Mesothelial cell of epicardium (in vitro differentiated cells): ENCODE measurements at regions not wholly inside any gene's neighbourhood (a gene's known extent, or its start where the extent isn't known, plus 50 kb on each side); places are given as distances from the start of the nearest gene placed in this dataset.

Experiments used
- DNase-seq, 2 experiments: peaks; one replicate each; pipeline ENCODE4 v3.0.0; 2021; ENCODE audit warnings: low spot score in 2 of 2; ENCODE audit not compliant: unreplicated experiment in 2 of 2
- H3K27ac Mint-ChIP-seq: 2 replicates; pipeline ENCODE4 v1.8.0; 2021; ENCODE audit warnings: mixed read lengths
- H3K27me3 Mint-ChIP-seq: 2 replicates; pipeline ENCODE4 v1.8.0; 2021; ENCODE audit warnings: low read depth, mixed read lengths
- H3K36me3 Mint-ChIP-seq: 2 replicates; pipeline ENCODE4 v1.8.0; 2021; ENCODE audit warnings: mixed read lengths
- H3K4me1 Mint-ChIP-seq: 2 replicates; pipeline ENCODE4 v1.8.0; 2021; ENCODE audit warnings: mixed read lengths
- H3K4me3 Mint-ChIP-seq: 2 replicates; pipeline ENCODE4 v1.8.0; 2021; ENCODE audit warnings: mild to moderate bottlenecking, moderate library complexity, mixed read lengths
- H3K9me3 Mint-ChIP-seq: 2 replicates; pipeline ENCODE4 v1.8.0; 2021; ENCODE audit warnings: mixed read lengths
- TF ChIP-seq, protein P1 (sequence below): fragments of 200-600 bp; sonication (generic); IDR thresholded peaks from one replicate; pipeline ENCODE4 v1.5.0; 2021; ENCODE audit warnings: antibody characterized with exemption; ENCODE audit not compliant: unreplicated experiment

DNA sequence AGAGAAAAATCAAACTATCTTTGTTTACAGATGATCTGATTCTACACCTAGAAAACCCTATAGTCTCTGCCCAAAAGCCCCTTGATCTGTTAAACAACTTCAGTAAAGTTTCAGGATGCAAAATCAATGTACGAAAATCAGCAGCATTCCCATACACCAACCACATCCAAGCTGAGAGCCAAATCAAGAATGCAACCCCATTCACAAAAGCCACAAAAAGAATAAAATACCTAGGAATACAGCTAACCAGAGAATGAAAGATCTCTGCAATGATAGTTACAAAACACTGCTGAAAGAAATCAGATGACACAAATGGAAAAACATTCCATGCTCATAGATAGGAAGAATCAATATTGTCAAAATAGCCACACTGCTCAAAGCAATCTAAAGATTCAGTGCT, 265.7 kb downstream of the AEBP2 start:
- Mint-ChIP-seq H3K4me1 (no peaks in the 10 kb centered on the region), H3K27me3 (no peaks in the 10 kb centered on the region), H3K36me3 (peaks cover 12% of the 10 kb centered on the region), H3K27ac (no peak overlapping the region), H3K4me3 (no peak overlapping the region), H3K9me3 (peaks cover 61% of the 10 kb centered on the region)
- no peak for DNase-seq
- TF ChIP-seq, protein P1, sequence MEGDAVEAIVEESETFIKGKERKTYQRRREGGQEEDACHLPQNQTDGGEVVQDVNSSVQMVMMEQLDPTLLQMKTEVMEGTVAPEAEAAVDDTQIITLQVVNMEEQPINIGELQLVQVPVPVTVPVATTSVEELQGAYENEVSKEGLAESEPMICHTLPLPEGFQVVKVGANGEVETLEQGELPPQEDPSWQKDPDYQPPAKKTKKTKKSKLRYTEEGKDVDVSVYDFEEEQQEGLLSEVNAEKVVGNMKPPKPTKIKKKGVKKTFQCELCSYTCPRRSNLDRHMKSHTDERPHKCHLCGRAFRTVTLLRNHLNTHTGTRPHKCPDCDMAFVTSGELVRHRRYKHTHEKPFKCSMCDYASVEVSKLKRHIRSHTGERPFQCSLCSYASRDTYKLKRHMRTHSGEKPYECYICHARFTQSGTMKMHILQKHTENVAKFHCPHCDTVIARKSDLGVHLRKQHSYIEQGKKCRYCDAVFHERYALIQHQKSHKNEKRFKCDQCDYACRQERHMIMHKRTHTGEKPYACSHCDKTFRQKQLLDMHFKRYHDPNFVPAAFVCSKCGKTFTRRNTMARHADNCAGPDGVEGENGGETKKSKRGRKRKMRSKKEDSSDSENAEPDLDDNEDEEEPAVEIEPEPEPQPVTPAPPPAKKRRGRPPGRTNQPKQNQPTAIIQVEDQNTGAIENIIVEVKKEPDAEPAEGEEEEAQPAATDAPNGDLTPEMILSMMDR = no peak

DNA sequence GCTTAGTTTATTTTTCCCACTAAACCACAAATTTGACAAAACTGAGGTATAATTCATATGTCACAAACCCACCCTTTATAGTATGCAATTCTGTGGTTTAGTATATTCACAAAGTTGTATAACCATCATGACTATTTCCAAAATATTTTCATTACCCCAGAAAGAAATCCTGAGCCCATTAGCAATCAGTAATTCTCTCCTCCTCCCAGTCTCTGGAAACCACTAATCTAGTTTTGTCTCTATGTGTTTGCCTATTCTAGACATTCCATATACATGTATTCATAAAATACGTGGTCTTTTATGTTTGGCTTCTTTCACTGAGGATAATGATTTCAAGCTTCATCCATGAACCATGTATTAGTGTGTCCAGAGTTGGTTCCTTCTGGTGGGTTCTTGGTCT, 267.6 kb downstream of the AEBP2 start:
- TF ChIP-seq, protein P1 = no peak
- no peak for DNase-seq
- Mint-ChIP-seq H3K4me1 (no peaks in the 10 kb centered on the region), H3K27me3 (no peaks in the 10 kb centered on the region), H3K36me3 (peaks cover 8% of the 10 kb centered on the region), H3K4me3 (no peak overlapping the region), H3K9me3 (peaks cover 57% of the 10 kb centered on the region), H3K27ac (no peak overlapping the region)

DNA sequence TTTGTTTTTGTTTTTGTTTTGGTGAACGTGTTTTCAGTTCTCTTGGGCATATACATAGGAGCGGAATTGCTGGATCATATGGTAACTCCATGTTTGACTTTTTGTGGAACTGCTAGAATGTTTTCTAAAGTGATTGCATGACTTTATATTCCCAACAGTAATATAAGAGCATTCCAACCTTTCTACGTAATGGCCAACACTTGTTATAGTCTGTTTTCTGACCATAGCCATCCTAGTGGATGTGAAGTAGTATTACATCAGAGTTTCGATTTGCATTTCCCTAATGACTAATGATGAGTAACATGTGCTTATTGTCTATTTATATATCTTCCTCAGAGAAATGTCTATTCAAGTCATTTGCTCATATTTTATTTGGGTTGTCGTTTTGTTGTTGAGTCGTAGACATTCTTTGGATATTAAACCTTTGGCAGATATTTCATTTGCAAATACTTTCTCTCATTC, 268.7 kb downstream of the AEBP2 start:
- H3K4me1 Mint-ChIP-seq = no peaks in the 10 kb centered on the region

DNA sequence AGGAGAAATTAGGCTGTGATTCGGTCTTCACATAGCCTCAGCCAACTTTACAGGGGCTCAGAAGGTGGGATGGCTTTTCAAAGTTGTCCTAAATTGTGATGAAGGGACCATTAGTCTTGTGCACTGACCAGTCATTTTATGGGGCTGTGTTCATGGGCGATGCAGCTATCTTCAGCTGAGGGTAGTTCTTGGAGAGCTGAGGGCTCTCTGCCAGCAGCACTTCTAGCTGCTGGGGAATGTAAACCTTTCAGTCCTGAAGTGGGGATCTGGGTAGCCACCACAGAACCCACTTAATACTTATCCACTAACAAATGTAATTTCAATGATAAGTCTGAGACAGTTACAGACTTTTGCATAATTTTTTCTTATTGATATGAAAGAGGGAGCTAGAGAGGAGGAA, 270.6 kb downstream of the AEBP2 start:
- Mint-ChIP-seq H3K27ac (no peak overlapping the region), H3K27me3 (no peaks in the 10 kb centered on the region)

More for the DNA sequence above, 268.7 kb downstream of the AEBP2 start:
- H3K36me3 Mint-ChIP-seq = peaks cover 4% of the 10 kb centered on the region
- TF ChIP-seq, protein P1 = no peak
- peaks cover 53% of the 10 kb centered on the region for H3K9me3 Mint-ChIP-seq
- no peak overlapping the region for H3K27ac Mint-ChIP-seq
- H3K27me3 Mint-ChIP-seq = no peaks in the 10 kb centered on the region
- no peak overlapping the region for H3K4me3 Mint-ChIP-seq
- DNase-seq = no peak

DNA sequence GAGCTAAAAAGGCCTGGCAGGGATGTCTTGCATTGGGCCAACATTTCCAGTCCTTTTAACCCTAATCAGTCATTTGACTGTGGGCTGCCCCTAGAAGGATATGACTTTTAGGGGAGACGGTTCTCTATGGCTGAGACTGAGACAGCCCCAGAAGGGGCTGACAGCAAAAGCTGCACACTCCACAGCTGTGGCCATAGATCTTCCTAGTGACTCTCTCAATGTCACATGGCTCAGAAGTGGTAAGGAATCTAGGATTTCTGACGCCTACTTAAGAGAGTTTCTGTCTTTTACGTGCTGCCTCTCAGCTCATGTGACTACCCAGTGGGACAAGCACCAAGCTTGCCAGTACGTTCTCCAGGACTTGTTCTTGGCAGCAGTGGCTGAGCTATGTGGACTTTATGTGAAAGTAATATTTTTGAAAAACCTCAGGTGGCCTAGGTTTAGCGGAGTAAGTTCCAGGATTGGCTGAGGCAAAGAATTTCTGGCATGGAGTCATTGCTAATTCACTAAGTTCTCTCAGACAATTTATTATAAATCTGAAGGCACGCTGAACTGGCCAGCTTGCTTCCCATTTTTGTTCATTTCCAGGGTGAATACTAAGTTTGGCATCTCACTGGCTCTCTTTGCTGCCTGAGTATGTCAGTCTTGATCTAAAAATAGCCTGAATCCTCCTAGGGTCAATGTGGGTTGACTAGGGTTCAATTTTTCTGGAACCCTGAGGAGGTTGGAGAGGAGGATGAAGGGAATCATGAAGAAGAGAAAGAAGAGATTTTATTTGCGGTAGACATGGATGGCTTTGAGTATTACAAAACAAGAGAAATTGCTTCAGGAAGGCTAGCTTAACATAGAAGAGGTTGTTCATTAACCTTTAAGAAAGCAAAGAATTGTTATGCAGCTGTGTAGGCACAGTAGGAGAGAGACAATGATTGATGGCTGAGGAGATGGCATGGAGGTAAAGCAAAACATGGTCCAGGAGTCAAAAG, 271.8 kb downstream of the AEBP2 start:
- TF ChIP-seq, protein P1 = no peak
- Mint-ChIP-seq H3K27me3 (no peaks in the 10 kb centered on the region), H3K4me1 (no peaks in the 10 kb centered on the region), H3K27ac (no peak overlapping the region), H3K4me3 (no peak overlapping the region), H3K9me3 (peaks cover 38% of the 10 kb centered on the region), H3K36me3 (peaks cover 2% of the 10 kb centered on the region)
- no peak for DNase-seq

More for the DNA sequence above, 270.6 kb downstream of the AEBP2 start:
- DNase-seq = no peak
- Mint-ChIP-seq H3K9me3 (peaks cover 45% of the 10 kb centered on the region), H3K4me3 (no peak overlapping the region), H3K36me3 (peaks cover 2% of the 10 kb centered on the region), H3K4me1 (no peaks in the 10 kb centered on the region)
- TF ChIP-seq, protein P1 = no peak
